ENCODE measurements at regions not wholly inside any gene's neighbourhood (a gene's known extent, or its start where the extent isn't known, plus 50 kb on each side); places are given as distances from the start of the nearest gene placed in this dataset.
"Not testable (repeated sequence)": the region's sequence is repeated elsewhere in the genome, so short reads cannot be mapped to it uniquely, and the experiment has no call there.

GRCh38 chr4:138367942-138368341 is 125.8 kb upstream of the SLC7A11 start:
- no peak for ATAC-seq (replicated peaks)
- Mint-ChIP-seq H3K4me3 (no peak overlapping the region), H3K27me3 (no peaks in the 10 kb centered on the region), H3K4me1 (ENCODE audit: low read depth in 2 of 2) (no peaks in the 10 kb centered on the region), H3K9me3 (peaks cover 7 to 11% of the 10 kb centered on the region in 2 donors), H3K27ac (no peak overlapping the region), H3K36me3 (ENCODE audit: insufficient read depth) (no peaks in the 10 kb centered on the region)
- DNase-seq = no peak

GRCh38 chr4:138352446-138352845 is 110.3 kb upstream of the SLC7A11 start:
- H3K27me3 Mint-ChIP-seq; DNase-seq; ATAC-seq (replicated peaks); H3K36me3 Mint-ChIP-seq (ENCODE audit: insufficient read depth); H3K4me1 Mint-ChIP-seq (ENCODE audit: low read depth in 2 of 2); H3K4me3 Mint-ChIP-seq; H3K27ac Mint-ChIP-seq: not testable (repeated sequence)
- peaks cover 9 to 11% of the 10 kb centered on the region in 2 donors for H3K9me3 Mint-ChIP-seq

GRCh38 chr4:138348055-138348454 is 105.9 kb upstream of the SLC7A11 start:
- no peaks in the 10 kb centered on the region for H3K27me3 Mint-ChIP-seq
- H3K4me3 Mint-ChIP-seq = no peak overlapping the region
- DNase-seq (no peak), ATAC-seq (replicated peaks) (no peak)
- no peaks in the 10 kb centered on the region for H3K36me3 Mint-ChIP-seq (ENCODE audit: insufficient read depth)
- H3K27ac Mint-ChIP-seq = no peak overlapping the region
- no peaks in the 10 kb centered on the region for H3K4me1 Mint-ChIP-seq (ENCODE audit: low read depth in 2 of 2)
- peaks cover 12 to 14% of the 10 kb centered on the region in 2 donors for H3K9me3 Mint-ChIP-seq

- H3K4me1 Mint-ChIP-seq (ENCODE audit: low read depth in 2 of 2) = no peaks in the 10 kb centered on the region
- peaks cover 12% of the 10 kb centered on the region in 2 donors for H3K9me3 Mint-ChIP-seq
- DNase-seq = no peak
- no peak for ATAC-seq (replicated peaks)
- H3K4me3 Mint-ChIP-seq = no peak overlapping the region
- no peaks in the 10 kb centered on the region for H3K36me3 Mint-ChIP-seq (ENCODE audit: insufficient read depth)
- H3K27me3 Mint-ChIP-seq = no peaks in the 10 kb centered on the region
- no peak overlapping the region for H3K27ac Mint-ChIP-seq
Measured at GRCh38 chr4:138347561-138347960, 105.4 kb upstream of the SLC7A11 start.

- no peak for DNase-seq
- Mint-ChIP-seq H3K9me3 (peaks cover 8 to 12% of the 10 kb centered on the region in 2 donors), H3K4me3 (no peak overlapping the region), H3K4me1 (ENCODE audit: low read depth in 2 of 2) (no peaks in the 10 kb centered on the region), H3K27ac (no peak overlapping the region), H3K36me3 (ENCODE audit: insufficient read depth) (no peaks in the 10 kb centered on the region), H3K27me3 (no peaks in the 10 kb centered on the region)
- no peak for ATAC-seq (replicated peaks)
Measured at GRCh38 chr4:138344851-138345250, 102.7 kb upstream of the SLC7A11 start.

- H3K4me1 Mint-ChIP-seq (ENCODE audit: low read depth in 2 of 2) = no peaks in the 10 kb centered on the region
- no peaks in the 10 kb centered on the region for H3K27me3 Mint-ChIP-seq
- DNase-seq (no peak), ATAC-seq (replicated peaks) (no peak)
- no peak overlapping the region for H3K27ac Mint-ChIP-seq
- H3K4me3 Mint-ChIP-seq = no peak overlapping the region
- H3K36me3 Mint-ChIP-seq (ENCODE audit: insufficient read depth) = no peaks in the 10 kb centered on the region
- H3K9me3 Mint-ChIP-seq = peaks cover 8 to 12% of the 10 kb centered on the region in 2 donors
Measured at GRCh38 chr4:138344054-138344453, 101.9 kb upstream of the SLC7A11 start.

GRCh38 chr4:138341739-138342415 is 99.7 kb upstream of the SLC7A11 start:
- no peak for ATAC-seq (replicated peaks)
- no peak overlapping the region for H3K27ac Mint-ChIP-seq
- no peaks in the 10 kb centered on the region for H3K27me3 Mint-ChIP-seq
- H3K4me1 Mint-ChIP-seq (ENCODE audit: low read depth in 2 of 2) = no peaks in the 10 kb centered on the region
- no peaks in the 10 kb centered on the region for H3K36me3 Mint-ChIP-seq (ENCODE audit: insufficient read depth)
- H3K9me3 Mint-ChIP-seq = peaks cover 5 to 12% of the 10 kb centered on the region in 2 donors
- no peak for DNase-seq
- H3K4me3 Mint-ChIP-seq = no peak overlapping the region

GRCh38 chr4:138338840-138339239 is 96.7 kb upstream of the SLC7A11 start:
- ATAC-seq (replicated peaks) (no peak), DNase-seq (no peak)
- Mint-ChIP-seq H3K27ac (no peak overlapping the region), H3K27me3 (no peaks in the 10 kb centered on the region), H3K4me1 (ENCODE audit: low read depth in 2 of 2) (no peaks in the 10 kb centered on the region), H3K4me3 (no peak overlapping the region), H3K9me3 (peaks cover 1 to 3% of the 10 kb centered on the region in 2 donors), H3K36me3 (ENCODE audit: insufficient read depth) (no peaks in the 10 kb centered on the region)

- not testable (repeated sequence) for H3K27ac Mint-ChIP-seq; H3K36me3 Mint-ChIP-seq (ENCODE audit: insufficient read depth); ATAC-seq (replicated peaks); H3K4me3 Mint-ChIP-seq; H3K4me1 Mint-ChIP-seq (ENCODE audit: low read depth in 2 of 2); H3K27me3 Mint-ChIP-seq; H3K9me3 Mint-ChIP-seq; DNase-seq
Measured at GRCh38 chr4:138338222-138338621, 96.1 kb upstream of the SLC7A11 start.

GRCh38 chr4:138334346-138335016 is 92.3 kb upstream of the SLC7A11 start:
- no peak for DNase-seq
- Mint-ChIP-seq H3K4me1 (ENCODE audit: low read depth in 2 of 2) (no peaks in the 10 kb centered on the region), H3K27me3 (no peaks in the 10 kb centered on the region), H3K36me3 (ENCODE audit: insufficient read depth) (no peaks in the 10 kb centered on the region), H3K9me3 (peaks cover 4 to 6% of the 10 kb centered on the region in 2 donors), H3K4me3 (no peak overlapping the region), H3K27ac (no peak overlapping the region)
- no peak for ATAC-seq (replicated peaks)

- H3K4me1 Mint-ChIP-seq (ENCODE audit: low read depth in 2 of 2); H3K36me3 Mint-ChIP-seq (ENCODE audit: insufficient read depth); H3K27me3 Mint-ChIP-seq; ATAC-seq (replicated peaks); H3K4me3 Mint-ChIP-seq; H3K27ac Mint-ChIP-seq; DNase-seq; H3K9me3 Mint-ChIP-seq: not testable (repeated sequence)
Measured at GRCh38 chr4:138332415-138332814, 90.3 kb upstream of the SLC7A11 start.

GRCh38 chr4:138330531-138330930 is 88.4 kb upstream of the SLC7A11 start:
- no peak overlapping the region for H3K27ac Mint-ChIP-seq
- ATAC-seq (replicated peaks) = no peak
- no peaks in the 10 kb centered on the region for H3K36me3 Mint-ChIP-seq (ENCODE audit: insufficient read depth)
- no peaks in the 10 kb centered on the region for H3K27me3 Mint-ChIP-seq
- no peaks in the 10 kb centered on the region for H3K4me1 Mint-ChIP-seq (ENCODE audit: low read depth in 2 of 2)
- no peak for DNase-seq
- H3K9me3 Mint-ChIP-seq = peaks cover 6% of the 10 kb centered on the region in 2 donors
- no peak overlapping the region for H3K4me3 Mint-ChIP-seq

GRCh38 chr4:138329506-138330070 is 87.4 kb upstream of the SLC7A11 start:
- DNase-seq (no peak), ATAC-seq (replicated peaks) (no peak)
- Mint-ChIP-seq H3K9me3 (peaks cover 5 to 6% of the 10 kb centered on the region in 2 donors), H3K36me3 (ENCODE audit: insufficient read depth) (no peaks in the 10 kb centered on the region), H3K27ac (no peak overlapping the region), H3K4me3 (no peak overlapping the region), H3K27me3 (no peaks in the 10 kb centered on the region), H3K4me1 (ENCODE audit: low read depth in 2 of 2) (no peaks in the 10 kb centered on the region)

GRCh38 chr4:138327338-138327737 is 85.2 kb upstream of the SLC7A11 start:
- Mint-ChIP-seq H3K27ac (no peak overlapping the region), H3K9me3 (peaks cover 5% of the 10 kb centered on the region in 2 donors), H3K36me3 (ENCODE audit: insufficient read depth) (no peaks in the 10 kb centered on the region), H3K4me1 (ENCODE audit: low read depth in 2 of 2) (no peaks in the 10 kb centered on the region), H3K27me3 (no peaks in the 10 kb centered on the region), H3K4me3 (no peak overlapping the region)
- no peak for ATAC-seq (replicated peaks)
- DNase-seq = no peak

All from effector memory CD8-positive, alpha-beta T cell (primary cell).